CD14-positive monocyte (primary cell): ENCODE measurements at regions not wholly inside any gene's neighbourhood (a gene's known extent, or its start where the extent isn't known, plus 50 kb on each side); places are given as distances from the start of the nearest gene placed in this dataset.

Experiments used
- DNase-seq, 3 donors: peaks; one replicate each; pipeline ENCODE4 v3.0.0-alpha.2; 2011 to 2022
- H2AFZ ChIP-seq: 2 replicates; pipeline ENCODE4 v1.6.0; 2012; ENCODE audit warnings: mild to moderate bottlenecking, low read depth, low read length, inconsistent platforms; ENCODE audit not compliant: insufficient read depth, poor library complexity, severe bottlenecking
- H3K27ac ChIP-seq, 2 donors: 1 replicate in 1 of 2; 2 replicates in 1 of 2; pipeline ENCODE4 v1.5.1; 2012 to 2013; ENCODE audit warnings: low read length in 2 of 2, control low read depth in 1 of 2, inconsistent platforms in 1 of 2, low read depth in 1 of 2, mild to moderate bottlenecking in 1 of 2
- H3K27me3 ChIP-seq, 2 donors: one replicate each; pipeline versions ENCODE4 v1.6.0 to v1.6.1; 2011 to 2013; ENCODE audit warnings: low read length in 2 of 2; ENCODE audit not compliant: control insufficient read depth in 2 of 2, insufficient read depth in 2 of 2
- H3K36me3 ChIP-seq, 2 donors: replicated peaks in 1 of 2; 1 replicate in 1 of 2; 2 replicates in 1 of 2; pipeline versions ENCODE4 v1.5.1 to v1.6.1; 2012 to 2013; ENCODE audit warnings: low read length in 2 of 2, control low read depth in 1 of 2, inconsistent platforms in 1 of 2, mild to moderate bottlenecking in 1 of 2; ENCODE audit not compliant: insufficient read depth in 2 of 2, control insufficient read depth in 1 of 2
- H3K4me1 ChIP-seq, 2 donors: 1 replicate in 1 of 2; 2 replicates in 1 of 2; pipeline versions ENCODE4 v1.5.1 to v1.6.1; 2012 to 2013; ENCODE audit warnings: low read length in 2 of 2, control low read depth in 1 of 2, inconsistent platforms in 1 of 2, mild to moderate bottlenecking in 1 of 2, moderate library complexity in 1 of 2; ENCODE audit not compliant: insufficient read depth in 2 of 2, control insufficient read depth in 1 of 2
- H3K4me2 ChIP-seq: replicated peaks from 2 replicates; pipeline ENCODE3; 2012; ENCODE audit warnings: low read length, moderate library complexity, mild to moderate bottlenecking; ENCODE audit not compliant: poor library complexity, severe bottlenecking; ENCODE audit errors: extremely low read depth
- H3K4me3 ChIP-seq, 3 experiments: fragments of 200-600 bp in 1 of 3; sonication (generic) in 1 of 3; replicated peaks in 1 of 3; 1 replicate in 2 of 3; 2 replicates in 1 of 3; pipeline ENCODE4 v1.5.1; 2011 to 2013; ENCODE audit warnings: low read length in 3 of 3, mild to moderate bottlenecking in 3 of 3, control low read depth in 2 of 3, low read depth in 2 of 3, inconsistent platforms in 1 of 3, moderate library complexity in 1 of 3
- H3K79me2 ChIP-seq: 2 replicates; pipeline ENCODE4 v1.6.0; 2012; ENCODE audit warnings: mild to moderate bottlenecking, control low read depth, inconsistent platforms, low read length, moderate library complexity; ENCODE audit not compliant: insufficient read depth
- H3K9ac ChIP-seq: 2 replicates; pipeline ENCODE4 v1.6.0; 2017; ENCODE audit warnings: low read length, mild to moderate bottlenecking; ENCODE audit not compliant: insufficient read depth, poor library complexity, severe bottlenecking
- H3K9me3 ChIP-seq, 2 donors: replicated peaks in 1 of 2; 1 replicate in 1 of 2; 2 replicates in 1 of 2; pipeline versions ENCODE4 v1.5.1 to v1.6.1; 2012 to 2013; ENCODE audit warnings: low read length in 2 of 2, control low read depth in 1 of 2; ENCODE audit not compliant: control insufficient read depth in 1 of 2, insufficient read depth in 1 of 2
- H4K20me1 ChIP-seq: 2 replicates; pipeline ENCODE4 v1.6.0; 2012; ENCODE audit warnings: mild to moderate bottlenecking, low read length, control low read depth, moderate library complexity; ENCODE audit not compliant: insufficient read depth
- H3K27ac Mint-ChIP-seq, 7 donors: one replicate each; pipeline ENCODE4 v1.8.0; 2020; ENCODE audit warnings: mild to moderate bottlenecking in 7 of 7, mixed read lengths in 7 of 7, moderate library complexity in 6 of 7, inconsistent platforms in 2 of 7
- H3K27me3 Mint-ChIP-seq, 3 donors: one replicate each; pipeline ENCODE4 v1.8.0; 2021 to 2022; ENCODE audit warnings: low read depth in 3 of 3, mild to moderate bottlenecking in 3 of 3, mixed read lengths in 3 of 3, moderate library complexity in 3 of 3, inconsistent platforms in 1 of 3
- H3K36me3 Mint-ChIP-seq, 2 donors: one replicate each; pipeline ENCODE4 v1.8.0; 2020; ENCODE audit warnings: mixed read lengths in 2 of 2, inconsistent platforms in 1 of 2, mild to moderate bottlenecking in 1 of 2
- H3K4me1 Mint-ChIP-seq: one replicate; pipeline ENCODE4 v1.8.0; 2020; ENCODE audit warnings: mild to moderate bottlenecking, mixed read lengths
- H3K4me3 Mint-ChIP-seq, 2 donors: one replicate each; pipeline ENCODE4 v1.8.0; 2020; ENCODE audit warnings: mild to moderate bottlenecking in 2 of 2, mixed read lengths in 2 of 2, moderate library complexity in 1 of 2
- H3K9me3 Mint-ChIP-seq, 7 donors: one replicate each; pipeline ENCODE4 v1.8.0; 2020 to 2022; ENCODE audit warnings: mixed read lengths in 7 of 7, mild to moderate bottlenecking in 6 of 7, moderate library complexity in 6 of 7, inconsistent platforms in 2 of 7
- WGBS: methylation state at CpG from one replicate; pipeline ENCODE4 v1.1.5; 2013; ENCODE audit warnings: missing lambda C conversion rate; ENCODE audit not compliant: insufficient coverage; 5-methylcytosine and 5-hydroxymethylcytosine counted together
- intact Hi-C, 2 donors: fragments of 100-400 bp; cut with micrococcal nuclease; formaldehyde crosslinking; loops; one replicate each; pipeline versions ENCODE4 v1.15.0 to v1.15.1; 2023
- TF ChIP-seq, protein P1 (sequence below): fragments of 200-600 bp; IDR thresholded peaks from one replicate; pipeline ENCODE4 v1.8.0; 2022; ENCODE audit warnings: antibody characterized with exemption, mild to moderate bottlenecking

DNA sequence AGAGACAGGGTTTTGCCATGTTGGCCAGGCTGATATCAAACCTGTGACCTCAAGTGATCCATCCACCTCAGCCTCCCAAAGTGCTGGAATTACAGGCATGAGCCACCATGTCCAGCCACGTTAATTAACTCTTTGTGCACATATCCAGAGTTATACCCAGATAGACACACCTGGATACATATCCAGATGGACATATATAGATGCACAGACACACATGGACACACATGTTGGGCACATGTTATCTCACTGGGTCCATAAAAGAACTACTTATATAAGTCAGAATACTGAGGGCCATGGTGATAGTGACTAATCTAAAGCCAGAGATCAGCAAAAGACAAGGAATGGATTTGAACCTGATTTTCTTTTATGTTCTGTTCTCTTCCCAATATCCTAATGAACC lies 158.6 kb downstream of the IRS1 start:
- no peak for DNase-seq
- H3K4me1 Mint-ChIP-seq: no peaks in the 10 kb centered on the region
- 100% methylated on average over 1 of the region's 1 CpG for WGBS
- H3K9ac ChIP-seq: no peak overlapping the region
- no peaks in the 10 kb centered on the region for H4K20me1 ChIP-seq
- H3K9me3 ChIP-seq: peaks cover 4 to 9% of the 10 kb centered on the region in 2 donors
- no peak overlapping the region for H2AFZ ChIP-seq
- peaks cover 12 to 39% (median 18%) of the 10 kb centered on the region in 3 donors for H3K27me3 Mint-ChIP-seq
- H3K27ac ChIP-seq: no peak overlapping the region
- H3K27ac Mint-ChIP-seq: no peak overlapping the region
- H3K4me1 ChIP-seq: no peaks in the 10 kb centered on the region
- no peak overlapping the region for H3K4me3 Mint-ChIP-seq
- H3K27me3 ChIP-seq: peaks cover 9 to 19% of the 10 kb centered on the region in 2 donors
- H3K4me2 ChIP-seq: no peak overlapping the region
- H3K4me3 ChIP-seq: no peak overlapping the region
- no peaks in the 10 kb centered on the region for H3K79me2 ChIP-seq
- H3K36me3 Mint-ChIP-seq: no peaks in the 10 kb centered on the region
- peaks cover 2 to 14% (median 8%) of the 10 kb centered on the region in 7 donors for H3K9me3 Mint-ChIP-seq
- no peaks in the 10 kb centered on the region for H3K36me3 ChIP-seq
- intact Hi-C loops: no loop called here
- TF ChIP-seq, protein P1, sequence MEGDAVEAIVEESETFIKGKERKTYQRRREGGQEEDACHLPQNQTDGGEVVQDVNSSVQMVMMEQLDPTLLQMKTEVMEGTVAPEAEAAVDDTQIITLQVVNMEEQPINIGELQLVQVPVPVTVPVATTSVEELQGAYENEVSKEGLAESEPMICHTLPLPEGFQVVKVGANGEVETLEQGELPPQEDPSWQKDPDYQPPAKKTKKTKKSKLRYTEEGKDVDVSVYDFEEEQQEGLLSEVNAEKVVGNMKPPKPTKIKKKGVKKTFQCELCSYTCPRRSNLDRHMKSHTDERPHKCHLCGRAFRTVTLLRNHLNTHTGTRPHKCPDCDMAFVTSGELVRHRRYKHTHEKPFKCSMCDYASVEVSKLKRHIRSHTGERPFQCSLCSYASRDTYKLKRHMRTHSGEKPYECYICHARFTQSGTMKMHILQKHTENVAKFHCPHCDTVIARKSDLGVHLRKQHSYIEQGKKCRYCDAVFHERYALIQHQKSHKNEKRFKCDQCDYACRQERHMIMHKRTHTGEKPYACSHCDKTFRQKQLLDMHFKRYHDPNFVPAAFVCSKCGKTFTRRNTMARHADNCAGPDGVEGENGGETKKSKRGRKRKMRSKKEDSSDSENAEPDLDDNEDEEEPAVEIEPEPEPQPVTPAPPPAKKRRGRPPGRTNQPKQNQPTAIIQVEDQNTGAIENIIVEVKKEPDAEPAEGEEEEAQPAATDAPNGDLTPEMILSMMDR: no peak

DNA sequence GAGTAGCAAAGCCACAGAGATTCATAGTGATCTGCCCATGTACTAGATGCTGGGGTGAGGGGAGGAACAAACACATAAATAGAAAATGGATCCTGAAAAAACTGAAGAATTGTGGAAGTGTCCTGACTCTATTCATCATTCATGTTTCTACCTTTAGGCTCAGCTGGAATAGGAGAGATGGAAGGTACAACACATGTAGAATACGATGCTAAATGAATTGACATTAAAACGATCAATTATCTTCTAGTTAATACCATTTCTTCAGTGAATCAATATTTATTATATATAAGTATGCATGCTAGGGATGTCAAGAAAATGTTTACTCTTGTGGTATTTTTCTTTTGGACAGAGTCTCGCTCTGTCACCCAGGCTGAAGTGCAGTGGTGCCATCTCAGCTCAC lies 159.1 kb downstream of the IRS1 start:
- no peaks in the 10 kb centered on the region for H3K79me2 ChIP-seq
- no peaks in the 10 kb centered on the region for H3K4me1 Mint-ChIP-seq
- H3K27ac ChIP-seq: no peak overlapping the region
- H3K27ac Mint-ChIP-seq: no peak overlapping the region
- DNase-seq: no peak
- H3K4me1 ChIP-seq: no peaks in the 10 kb centered on the region
- H3K4me2 ChIP-seq: no peak overlapping the region
- H3K4me3 Mint-ChIP-seq: no peak overlapping the region
- peaks cover 9 to 34% (median 15%) of the 10 kb centered on the region in 3 donors for H3K27me3 Mint-ChIP-seq
- H2AFZ ChIP-seq: no peak overlapping the region
- TF ChIP-seq, protein P1: no peak
- no peaks in the 10 kb centered on the region for H3K36me3 ChIP-seq
- no peaks in the 10 kb centered on the region for H4K20me1 ChIP-seq
- no peak overlapping the region for H3K9ac ChIP-seq
- no CpG with 5 or more reads among the region's 3 CpGs for WGBS
- peaks cover 2 to 14% (median 8%) of the 10 kb centered on the region in 7 donors for H3K9me3 Mint-ChIP-seq
- H3K9me3 ChIP-seq: peaks cover 4 to 9% of the 10 kb centered on the region in 2 donors
- intact Hi-C loops: no loop called here
- no peak overlapping the region for H3K4me3 ChIP-seq
- no peaks in the 10 kb centered on the region for H3K36me3 Mint-ChIP-seq
- H3K27me3 ChIP-seq: peaks cover 9 to 14% of the 10 kb centered on the region in 2 donors
